GM23338 (cell line): ENCODE measurements at regions not wholly inside any gene's neighbourhood (a gene's known extent, or its start where the extent isn't known, plus 50 kb on each side); places are given as distances from the start of the nearest gene placed in this dataset.

Source experiments
- ATAC-seq: fragments of 200-7000 bp; cut with Tn5 transposase; 3 replicates; pipeline ENCODE4 v1.9.1; 2020
- DNase-seq: peaks from one replicate; pipeline ENCODE4 v3.0.0-alpha.2; 2015; ENCODE audit warnings: low spot score
- H2AFZ ChIP-seq: fragments of 200-600 bp; sonication (generic); 2 replicates; pipeline ENCODE4 v1.8.0; 2016; ENCODE audit warnings: antibody characterized with exemption, mild to moderate bottlenecking, moderate library complexity
- H3F3A ChIP-seq: fragments of 200-600 bp; sonication (generic); replicated peaks from 2 replicates; pipeline ENCODE4 v1.8.0; 2017; ENCODE audit warnings: antibody characterized with exemption, mixed run types, low read depth
- H3K27ac ChIP-seq: fragments of 200-600 bp; sonication (generic); 2 replicates; pipeline ENCODE4 v1.6.1; 2016; ENCODE audit warnings: low read depth
- H3K27me3 ChIP-seq: fragments of 200-600 bp; sonication (generic); 2 replicates; pipeline ENCODE4 v1.8.0; 2016; ENCODE audit warnings: mild to moderate bottlenecking, mixed run types, moderate library complexity; ENCODE audit not compliant: insufficient read depth
- H3K36me3 ChIP-seq: fragments of 200-600 bp; sonication (generic); 2 replicates; pipeline ENCODE4 v1.8.0; 2016; ENCODE audit warnings: mild to moderate bottlenecking; ENCODE audit not compliant: insufficient read depth
- H3K4me1 ChIP-seq: fragments of 200-600 bp; sonication (generic); 2 replicates; pipeline ENCODE4 v1.8.0; 2016; ENCODE audit warnings: mild to moderate bottlenecking, moderate library complexity; ENCODE audit not compliant: insufficient read depth
- H3K4me2 ChIP-seq: fragments of 200-600 bp; sonication (generic); 2 replicates; pipeline ENCODE4 v1.7.1; 2017; ENCODE audit warnings: mixed run types
- H3K4me3 ChIP-seq: fragments of 200-600 bp; sonication (generic); 2 replicates; pipeline ENCODE4 v1.6.1; 2016; ENCODE audit warnings: mixed run types
- H3K79me2 ChIP-seq: fragments of 200-600 bp; sonication (generic); replicated peaks from 2 replicates; pipeline ENCODE4 v1.8.0; 2017; ENCODE audit warnings: mild to moderate bottlenecking; ENCODE audit not compliant: insufficient read depth
- H3K9me2 ChIP-seq: fragments of 200-600 bp; sonication (generic); 2 replicates; pipeline ENCODE4 v1.8.0; 2017; ENCODE audit not compliant: insufficient read depth
- H4K20me1 ChIP-seq: fragments of 200-600 bp; sonication (generic); replicated peaks from 2 replicates; pipeline ENCODE4 v1.8.0; 2017; ENCODE audit warnings: mild to moderate bottlenecking; ENCODE audit not compliant: insufficient read depth
- H3K27ac Mint-ChIP-seq: 2 replicates; pipeline ENCODE4 v1.8.0; 2020; ENCODE audit warnings: inconsistent platforms, mild to moderate bottlenecking, moderate library complexity, mixed read lengths
- H3K27me3 Mint-ChIP-seq: 3 replicates; pipeline ENCODE4 v1.8.0; 2022; ENCODE audit warnings: low read depth, mild to moderate bottlenecking, moderate library complexity, mixed read lengths, inconsistent platforms; ENCODE audit not compliant: insufficient read depth, poor library complexity
- H3K36me3 Mint-ChIP-seq: 3 replicates; pipeline ENCODE4 v1.8.0; 2021; ENCODE audit warnings: low read depth, mild to moderate bottlenecking, inconsistent platforms, moderate library complexity, mixed read lengths
- H3K4me1 Mint-ChIP-seq: 3 replicates; pipeline ENCODE4 v1.8.0; 2020; ENCODE audit warnings: mild to moderate bottlenecking, inconsistent platforms, mixed read lengths
- H3K4me3 Mint-ChIP-seq: 3 replicates; pipeline ENCODE4 v1.8.0; 2021; ENCODE audit warnings: moderate library complexity, mild to moderate bottlenecking, inconsistent platforms, mixed read lengths
- H3K9me3 Mint-ChIP-seq: 3 replicates; pipeline ENCODE4 v1.8.0; 2020; ENCODE audit warnings: moderate library complexity, mild to moderate bottlenecking, inconsistent platforms, mixed read lengths
- CREB1 ChIP-seq: fragments of 250-450 bp; sonication (Bioruptor Pico); IDR thresholded peaks from 2 replicates; pipeline ENCODE4 v1.5.0; 2020; ENCODE audit warnings: low read depth, mild to moderate bottlenecking, moderate library complexity
- CTCF ChIP-seq, 2 experiments: fragments of 200-600 bp in 1 of 2; sonication (generic) in 1 of 2; conservative IDR thresholded peaks; 2 replicates each; pipeline versions ENCODE4 v1.5.1 to v1.6.1; 2016 to 2017; ENCODE audit warnings: antibody characterized with exemption in 2 of 2, low read depth in 2 of 2, mild to moderate bottlenecking in 2 of 2, moderate library complexity in 1 of 2
- ETS1 ChIP-seq: IDR thresholded peaks from 2 replicates; pipeline ENCODE4 v1.6.1; 2016; ENCODE audit warnings: antibody characterized with exemption
- EZH2 ChIP-seq: fragments of 200-600 bp; sonication (generic); IDR thresholded peaks from one replicate; pipeline ENCODE4 v1.8.0; 2017; ENCODE audit warnings: antibody characterized with exemption, mild to moderate bottlenecking, low read depth; ENCODE audit not compliant: unreplicated experiment
- EZH2phosphoT487 ChIP-seq: fragments of 200-600 bp; sonication (generic); IDR thresholded peaks from one replicate; pipeline ENCODE4 v1.8.1; 2018; ENCODE audit warnings: antibody characterized with exemption; ENCODE audit not compliant: unreplicated experiment
- JUNB ChIP-seq: IDR thresholded peaks from one replicate; pipeline ENCODE4 v1.6.1; 2016; ENCODE audit warnings: antibody characterized with exemption; ENCODE audit not compliant: unreplicated experiment
- NANOG ChIP-seq: IDR thresholded peaks from 2 replicates; pipeline ENCODE4 v1.6.1; 2016; ENCODE audit warnings: antibody characterized with exemption, borderline replicate concordance
- POLR2AphosphoS5 ChIP-seq: IDR thresholded peaks from 2 replicates; pipeline ENCODE4 v1.6.1; 2016; ENCODE audit warnings: antibody characterized with exemption, low read depth
- REST ChIP-seq: IDR thresholded peaks from one replicate; pipeline ENCODE4 v1.6.1; 2018; ENCODE audit warnings: antibody characterized with exemption; ENCODE audit not compliant: unreplicated experiment
- STAT1 ChIP-seq: IDR thresholded peaks from one replicate; pipeline ENCODE4 v1.6.1; 2016; ENCODE audit warnings: antibody characterized with exemption; ENCODE audit not compliant: unreplicated experiment
- ZNF114 ChIP-seq: fragments of 250-450 bp; sonication (Bioruptor Pico); IDR thresholded peaks from 2 replicates; pipeline ENCODE4 v1.5.0; 2020; ENCODE audit warnings: mild to moderate bottlenecking, moderate library complexity
- ZNF331 ChIP-seq: fragments of 250-450 bp; sonication (Bioruptor Pico); IDR thresholded peaks from 2 replicates; pipeline ENCODE4 v1.5.0; 2020; ENCODE audit warnings: low read depth, mild to moderate bottlenecking, moderate library complexity
- ZNF462 ChIP-seq: fragments of 250-450 bp; sonication (Bioruptor Pico); IDR thresholded peaks from 2 replicates; pipeline ENCODE4 v1.5.0; 2020; ENCODE audit warnings: mild to moderate bottlenecking, moderate library complexity

- H3K4me2 ChIP-seq = no peak overlapping the region
- H3K9me3 Mint-ChIP-seq = no peaks in the 10 kb centered on the region; the same call in 2 of the 3 replicates
- no peak for ATAC-seq
Measured at GRCh38 chr7:91357901-91358300, 93.7 kb downstream of the FZD1 start.

More at GRCh38 chr7:91357901-91358300, 93.7 kb downstream of the FZD1 start:
- Histone ChIP-seq H3K9me2 (no peaks in the 10 kb centered on the region), H2AFZ (no peak overlapping the region), H3K4me1 (peaks cover 10% of the 10 kb centered on the region; the same call in 1 of the 2 replicates), H3K36me3 (no peaks in the 10 kb centered on the region), H3F3A (no peaks in the 10 kb centered on the region), H3K79me2 (no peaks in the 10 kb centered on the region), H3K27ac (no peak overlapping the region), H3K27me3 (peaks cover 100% of the 10 kb centered on the region), H4K20me1 (peaks cover 3% of the 10 kb centered on the region; the same call in 1 of the 2 replicates), H3K4me3 (no peak overlapping the region)
- no peaks in the 10 kb centered on the region for H3K36me3 Mint-ChIP-seq
- DNase-seq = no peak
- H3K27ac Mint-ChIP-seq = no peak overlapping the region
- H3K27me3 Mint-ChIP-seq = peaks cover 71% of the 10 kb centered on the region
- H3K4me3 Mint-ChIP-seq = no peak overlapping the region
- peaks cover 19% of the 10 kb centered on the region for H3K4me1 Mint-ChIP-seq
- TF ChIP-seq JUNB = no peak
- TF ChIP-seq EZH2phosphoT487 = no peak
- no peak for TF ChIP-seq STAT1
- TF ChIP-seq ZNF114 = no peak
- no peak for TF ChIP-seq ZNF331 (CRISPR knock-in tag)
- TF ChIP-seq POLR2AphosphoS5 = no peak
- TF ChIP-seq CTCF (conservative IDR thresholded peaks at IDR 0.05; ENCODE audit: low read depth in 2 of 2) = no peak
- no peak for TF ChIP-seq CREB1 (CRISPR knock-in tag)
- no peak for TF ChIP-seq REST
- TF ChIP-seq EZH2 = no peak
- no peak for TF ChIP-seq ETS1
- TF ChIP-seq ZNF462 (CRISPR knock-in tag) = no peak
- TF ChIP-seq NANOG = no peak
